ENCODE measurements at regions not wholly inside any gene's neighbourhood (a gene's known extent, or its start where the extent isn't known, plus 50 kb on each side); places are given as distances from the start of the nearest gene placed in this dataset.

DNA sequence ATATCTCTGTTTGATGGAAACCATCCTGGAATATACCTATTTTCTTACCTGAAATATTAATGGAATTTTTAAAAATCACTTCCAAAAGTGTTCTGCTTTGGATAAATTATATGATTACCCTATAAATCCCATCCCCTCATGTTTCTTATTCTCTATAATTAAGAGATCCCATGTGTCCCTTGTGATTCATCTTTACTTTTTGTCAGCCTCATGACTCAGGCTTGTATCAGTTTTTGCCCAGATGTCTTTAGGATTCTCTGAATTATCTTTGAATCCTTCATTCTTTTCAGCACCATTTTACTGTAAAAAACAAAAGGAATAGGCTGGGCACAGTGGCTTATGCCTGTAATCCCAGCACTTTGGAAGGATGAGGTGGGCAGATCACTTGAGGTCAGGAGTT lies 804.5 kb upstream of the CITED2 start:
- H3K4me3 ChIP-seq (ENCODE audit: low read length) = no peak overlapping the region
- TF ChIP-seq, protein P1, sequence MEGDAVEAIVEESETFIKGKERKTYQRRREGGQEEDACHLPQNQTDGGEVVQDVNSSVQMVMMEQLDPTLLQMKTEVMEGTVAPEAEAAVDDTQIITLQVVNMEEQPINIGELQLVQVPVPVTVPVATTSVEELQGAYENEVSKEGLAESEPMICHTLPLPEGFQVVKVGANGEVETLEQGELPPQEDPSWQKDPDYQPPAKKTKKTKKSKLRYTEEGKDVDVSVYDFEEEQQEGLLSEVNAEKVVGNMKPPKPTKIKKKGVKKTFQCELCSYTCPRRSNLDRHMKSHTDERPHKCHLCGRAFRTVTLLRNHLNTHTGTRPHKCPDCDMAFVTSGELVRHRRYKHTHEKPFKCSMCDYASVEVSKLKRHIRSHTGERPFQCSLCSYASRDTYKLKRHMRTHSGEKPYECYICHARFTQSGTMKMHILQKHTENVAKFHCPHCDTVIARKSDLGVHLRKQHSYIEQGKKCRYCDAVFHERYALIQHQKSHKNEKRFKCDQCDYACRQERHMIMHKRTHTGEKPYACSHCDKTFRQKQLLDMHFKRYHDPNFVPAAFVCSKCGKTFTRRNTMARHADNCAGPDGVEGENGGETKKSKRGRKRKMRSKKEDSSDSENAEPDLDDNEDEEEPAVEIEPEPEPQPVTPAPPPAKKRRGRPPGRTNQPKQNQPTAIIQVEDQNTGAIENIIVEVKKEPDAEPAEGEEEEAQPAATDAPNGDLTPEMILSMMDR (IDR thresholded peaks at IDR 0.05; ENCODE audit: insufficient read depth, low read depth, low read length, missing control alignments) = no peak
- peak; percentile 42 for DNase-seq (ENCODE audit: low read depth)

DNA sequence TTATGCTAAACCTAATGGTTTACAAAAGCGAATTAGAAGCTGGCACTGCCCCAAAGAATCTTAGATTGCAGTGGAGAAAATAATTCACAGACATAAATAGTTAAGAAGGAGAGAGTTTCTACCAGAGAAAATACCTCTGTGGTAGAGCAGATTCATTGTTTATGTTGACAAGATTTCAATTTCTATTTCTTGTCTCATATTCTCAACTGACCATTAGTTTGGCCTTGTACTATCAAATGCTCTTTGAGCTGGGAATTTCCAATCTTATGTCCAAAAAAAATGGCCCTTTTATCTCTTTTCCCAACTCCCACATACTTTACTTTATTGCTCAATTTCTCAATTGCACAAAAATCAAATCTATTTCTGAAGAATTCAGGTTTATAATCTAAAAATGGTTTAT lies 804.1 kb upstream of the CITED2 start:
- no peak for DNase-seq (ENCODE audit: low read depth)
- H3K4me3 ChIP-seq (ENCODE audit: low read length) = no peak overlapping the region
- TF ChIP-seq, protein P1 (IDR thresholded peaks at IDR 0.05; ENCODE audit: insufficient read depth, low read depth, low read length, missing control alignments) = no peak

DNA sequence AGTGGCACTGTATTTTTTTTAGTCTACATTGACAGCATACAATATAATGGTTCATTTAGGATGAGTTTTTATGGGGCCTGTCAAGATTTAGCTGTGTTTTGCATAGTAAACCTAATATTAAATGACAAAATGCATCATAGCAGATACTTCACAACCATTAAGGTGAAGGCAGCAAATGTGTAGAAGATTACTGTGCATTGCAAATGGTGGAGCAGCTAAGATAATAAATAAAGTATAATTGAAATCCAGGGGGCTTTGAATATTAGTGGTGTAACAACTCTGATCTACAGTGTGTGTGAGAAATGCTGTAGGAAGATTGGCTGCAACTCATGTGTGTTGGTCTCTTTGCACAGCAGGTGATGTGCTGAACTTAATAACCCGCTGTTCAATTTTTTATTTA lies 801.9 kb upstream of the CITED2 start:
- DNase-seq (ENCODE audit: low read depth) = no peak
- TF ChIP-seq, protein P1 (IDR thresholded peaks at IDR 0.05; ENCODE audit: insufficient read depth, low read depth, low read length, missing control alignments) = no peak
- H3K4me3 ChIP-seq (ENCODE audit: low read length) = no peak overlapping the region

DNA sequence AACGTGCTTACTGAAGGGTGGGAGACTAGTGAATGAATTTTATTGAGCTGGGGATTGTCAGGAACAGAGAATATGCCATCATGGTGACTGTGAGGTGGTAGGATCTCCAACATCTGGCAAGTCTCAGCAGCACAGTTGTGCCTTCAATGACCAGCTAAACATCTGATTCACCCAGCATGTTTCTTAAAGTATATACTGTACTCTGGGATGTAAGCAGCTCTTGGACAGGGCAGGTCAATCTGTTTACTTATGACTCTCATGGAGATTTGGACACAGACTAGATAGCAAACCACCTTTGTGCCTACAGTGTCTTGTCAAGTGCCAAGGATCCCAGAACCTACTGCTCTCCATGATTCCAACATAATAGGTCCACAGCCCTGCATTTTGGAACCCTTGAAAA lies 801.0 kb upstream of the CITED2 start:
- no peak overlapping the region for H3K4me3 ChIP-seq (ENCODE audit: low read length)
- peak; percentile 5 for DNase-seq (ENCODE audit: low read depth)
- TF ChIP-seq, protein P1 (IDR thresholded peaks at IDR 0.05; ENCODE audit: insufficient read depth, low read depth, low read length, missing control alignments) = no peak

DNA sequence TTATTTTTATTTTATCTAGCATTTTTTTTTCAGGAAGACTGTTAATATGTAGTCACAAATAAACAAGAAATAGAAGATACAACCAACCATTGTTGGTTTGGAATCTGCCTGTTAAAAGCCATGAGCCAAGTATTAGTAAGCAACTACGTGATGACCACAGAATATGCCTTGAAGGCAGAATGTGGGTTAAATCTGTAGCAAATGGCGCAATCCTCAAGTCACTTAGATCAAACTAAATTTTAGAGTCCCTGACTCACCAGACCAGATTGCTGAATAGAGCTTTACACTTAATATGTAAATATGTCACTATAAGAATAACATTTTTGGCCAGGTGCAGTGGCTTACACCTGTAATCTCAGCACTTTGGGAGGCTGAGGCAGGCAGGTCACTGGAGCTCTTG lies 800.1 kb upstream of the CITED2 start:
- H3K4me3 ChIP-seq (ENCODE audit: low read length) = no peak overlapping the region
- TF ChIP-seq, protein P1 (IDR thresholded peaks at IDR 0.05; ENCODE audit: insufficient read depth, low read depth, low read length, missing control alignments) = no peak
- peak; percentile 99 for DNase-seq (ENCODE audit: low read depth)

DNA sequence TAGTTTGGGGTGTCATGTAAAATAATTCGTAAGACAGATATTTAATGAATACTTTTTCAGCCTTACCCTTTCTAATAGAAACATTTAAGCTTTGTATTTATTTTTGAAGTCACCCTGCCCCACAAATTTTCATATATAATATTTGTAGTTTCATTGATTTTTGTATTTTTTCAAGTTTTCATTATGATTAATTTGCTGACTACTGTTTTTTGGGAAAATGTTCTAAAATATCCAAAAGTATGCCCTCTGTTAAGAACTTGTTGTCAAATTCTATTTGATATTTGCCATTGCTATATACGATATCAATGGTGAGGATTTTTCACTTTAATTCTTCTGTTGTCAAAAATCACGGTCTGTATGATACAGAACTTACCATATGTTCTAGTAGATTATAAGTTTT lies 793.9 kb upstream of the CITED2 start:
- no peak for DNase-seq (ENCODE audit: low read depth)
- H3K4me3 ChIP-seq (ENCODE audit: low read length) = no peak overlapping the region
- TF ChIP-seq, protein P1 (IDR thresholded peaks at IDR 0.05; ENCODE audit: insufficient read depth, low read depth, low read length, missing control alignments) = no peak

DNA sequence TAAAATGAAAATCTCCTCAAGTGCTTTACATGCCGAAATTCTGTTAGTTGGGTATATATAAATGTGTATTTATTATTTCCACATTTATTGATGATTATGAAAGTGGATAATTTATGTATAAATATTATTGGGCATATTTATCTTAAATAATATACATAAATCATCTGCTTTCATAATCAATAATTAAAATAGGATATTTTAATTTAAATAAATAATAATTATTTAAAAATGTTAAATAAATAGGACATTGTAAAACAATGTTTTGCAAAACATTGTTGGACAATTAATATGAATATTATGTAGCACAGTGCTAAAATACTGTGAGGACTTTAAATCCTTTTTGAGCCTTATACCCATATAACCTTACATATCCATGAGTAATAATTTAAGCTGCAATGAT lies 786.5 kb upstream of the CITED2 start:
- no peak overlapping the region for H3K4me3 ChIP-seq (ENCODE audit: low read length)
- TF ChIP-seq, protein P1 (IDR thresholded peaks at IDR 0.05; ENCODE audit: insufficient read depth, low read depth, low read length, missing control alignments) = no peak
- no peak for DNase-seq (ENCODE audit: low read depth)

Measured in epithelial cell of esophagus (primary cell).